Fibroblast of lung (primary cell): ENCODE measurements at regions not wholly inside any gene's neighbourhood (a gene's known extent, or its start where the extent isn't known, plus 50 kb on each side); places are given as distances from the start of the nearest gene placed in this dataset.

Source experiments
- EZH2 ChIP-seq: IDR thresholded peaks from 2 replicates; pipeline ENCODE4 v1.5.1; 2012; ENCODE audit warnings: low read length, control low read depth, mild to moderate bottlenecking; ENCODE audit errors: missing control alignments
- TF ChIP-seq, protein P1 (sequence below), 2 donors: IDR thresholded peaks in 1 of 2; conservative IDR thresholded peaks in 1 of 2; 1 replicate in 1 of 2; 2 replicates in 1 of 2; pipeline ENCODE4 v1.5.1; 2011 to 2012; ENCODE audit warnings: low read length in 2 of 2, control low read depth in 1 of 2, inconsistent platforms in 1 of 2, low read depth in 1 of 2, mild to moderate bottlenecking in 1 of 2

GRCh38 chr4:123300222-123301039 lies 96.2 kb upstream of the SPRY1 start:
- TF ChIP-seq, protein P1, sequence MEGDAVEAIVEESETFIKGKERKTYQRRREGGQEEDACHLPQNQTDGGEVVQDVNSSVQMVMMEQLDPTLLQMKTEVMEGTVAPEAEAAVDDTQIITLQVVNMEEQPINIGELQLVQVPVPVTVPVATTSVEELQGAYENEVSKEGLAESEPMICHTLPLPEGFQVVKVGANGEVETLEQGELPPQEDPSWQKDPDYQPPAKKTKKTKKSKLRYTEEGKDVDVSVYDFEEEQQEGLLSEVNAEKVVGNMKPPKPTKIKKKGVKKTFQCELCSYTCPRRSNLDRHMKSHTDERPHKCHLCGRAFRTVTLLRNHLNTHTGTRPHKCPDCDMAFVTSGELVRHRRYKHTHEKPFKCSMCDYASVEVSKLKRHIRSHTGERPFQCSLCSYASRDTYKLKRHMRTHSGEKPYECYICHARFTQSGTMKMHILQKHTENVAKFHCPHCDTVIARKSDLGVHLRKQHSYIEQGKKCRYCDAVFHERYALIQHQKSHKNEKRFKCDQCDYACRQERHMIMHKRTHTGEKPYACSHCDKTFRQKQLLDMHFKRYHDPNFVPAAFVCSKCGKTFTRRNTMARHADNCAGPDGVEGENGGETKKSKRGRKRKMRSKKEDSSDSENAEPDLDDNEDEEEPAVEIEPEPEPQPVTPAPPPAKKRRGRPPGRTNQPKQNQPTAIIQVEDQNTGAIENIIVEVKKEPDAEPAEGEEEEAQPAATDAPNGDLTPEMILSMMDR (conservative IDR thresholded peaks at IDR 0.05 in 1 of 2, IDR thresholded peaks at IDR 0.05 in 1 of 2; ENCODE audit: low read depth in 1 of 2, low read length in 2 of 2) = no peak
- TF ChIP-seq EZH2 = no peak
